NB4 (cell line): ENCODE measurements at regions not wholly inside any gene's neighbourhood (a gene's known extent, or its start where the extent isn't known, plus 50 kb on each side); places are given as distances from the start of the nearest gene placed in this dataset.

Experiments
- CTCF ChIP-seq: IDR thresholded peaks from one replicate; pipeline ENCODE4 v1.5.1; 2012; ENCODE audit warnings: low read depth, low read length
- MAX ChIP-seq: IDR thresholded peaks from 2 replicates; pipeline ENCODE4 v1.6.1; 2011; ENCODE audit warnings: low read depth, low read length
- MYC ChIP-seq: IDR thresholded peaks from 2 replicates; pipeline ENCODE4 v1.6.1; 2011; ENCODE audit warnings: low read depth, low read length
- POLR2A ChIP-seq: IDR thresholded peaks from 2 replicates; pipeline ENCODE4 v1.6.1; 2011; ENCODE audit warnings: mild to moderate bottlenecking; ENCODE audit not compliant: insufficient read length; ENCODE audit errors: extremely low read depth

GRCh38 chr6:86273936-86274335, 631.2 kb upstream of the SYNCRIP start:
- TF ChIP-seq CTCF (no peak), MAX (no peak), POLR2A (no peak), MYC (no peak)
